Neural cell (in vitro differentiated cells): ENCODE measurements at regions not wholly inside any gene's neighbourhood (a gene's known extent, or its start where the extent isn't known, plus 50 kb on each side); places are given as distances from the start of the nearest gene placed in this dataset.

Source experiments
- CTCF ChIP-seq: fragments of 450-650 bp; IDR thresholded peaks from 2 replicates; pipeline ENCODE4 v1.5.1; 2014; ENCODE audit warnings: antibody characterized with exemption, mild to moderate bottlenecking, moderate library complexity; ENCODE audit not compliant: poor library complexity, severe bottlenecking
- MXI1 ChIP-seq: fragments of 450-650 bp; conservative IDR thresholded peaks from 2 replicates; pipeline ENCODE4 v1.6.1; 2014; ENCODE audit warnings: antibody characterized with exemption, mild to moderate bottlenecking; ENCODE audit not compliant: poor library complexity, severe bottlenecking
- RAD21 ChIP-seq: fragments of 450-650 bp; conservative IDR thresholded peaks from 2 replicates; pipeline ENCODE4 v1.6.1; 2014; ENCODE audit warnings: antibody characterized with exemption, mild to moderate bottlenecking, moderate library complexity

- TF ChIP-seq CTCF (no peak), MXI1 (no peak), RAD21 (no peak)
These were observed 1118.1 kb downstream of the TAF11L14 start for GRCh38 chr5:18752317-18752716.
